Posterior vena cava (tissue), 2 donors: ENCODE measurements at regions not wholly inside any gene's neighbourhood (a gene's known extent, or its start where the extent isn't known, plus 50 kb on each side); places are given as distances from the start of the nearest gene placed in this dataset.

ENCODE experiments used
- DNase-seq: peaks from one replicate; pipeline ENCODE4 v3.0.0-alpha.2; 2020; ENCODE audit warnings: low spot score
- intact Hi-C, 2 donors: fragments of 100-400 bp; cut with DNase I; formaldehyde crosslinking; loops; one replicate each; pipeline versions ENCODE4 v1.14.1 to v1.14.2; 2022 to 2023
- donor health status: DM: yes; HTN: yes; CAD: no.
- donor health status: DM: yes; HTN: yes; CAD: no.

DNA sequence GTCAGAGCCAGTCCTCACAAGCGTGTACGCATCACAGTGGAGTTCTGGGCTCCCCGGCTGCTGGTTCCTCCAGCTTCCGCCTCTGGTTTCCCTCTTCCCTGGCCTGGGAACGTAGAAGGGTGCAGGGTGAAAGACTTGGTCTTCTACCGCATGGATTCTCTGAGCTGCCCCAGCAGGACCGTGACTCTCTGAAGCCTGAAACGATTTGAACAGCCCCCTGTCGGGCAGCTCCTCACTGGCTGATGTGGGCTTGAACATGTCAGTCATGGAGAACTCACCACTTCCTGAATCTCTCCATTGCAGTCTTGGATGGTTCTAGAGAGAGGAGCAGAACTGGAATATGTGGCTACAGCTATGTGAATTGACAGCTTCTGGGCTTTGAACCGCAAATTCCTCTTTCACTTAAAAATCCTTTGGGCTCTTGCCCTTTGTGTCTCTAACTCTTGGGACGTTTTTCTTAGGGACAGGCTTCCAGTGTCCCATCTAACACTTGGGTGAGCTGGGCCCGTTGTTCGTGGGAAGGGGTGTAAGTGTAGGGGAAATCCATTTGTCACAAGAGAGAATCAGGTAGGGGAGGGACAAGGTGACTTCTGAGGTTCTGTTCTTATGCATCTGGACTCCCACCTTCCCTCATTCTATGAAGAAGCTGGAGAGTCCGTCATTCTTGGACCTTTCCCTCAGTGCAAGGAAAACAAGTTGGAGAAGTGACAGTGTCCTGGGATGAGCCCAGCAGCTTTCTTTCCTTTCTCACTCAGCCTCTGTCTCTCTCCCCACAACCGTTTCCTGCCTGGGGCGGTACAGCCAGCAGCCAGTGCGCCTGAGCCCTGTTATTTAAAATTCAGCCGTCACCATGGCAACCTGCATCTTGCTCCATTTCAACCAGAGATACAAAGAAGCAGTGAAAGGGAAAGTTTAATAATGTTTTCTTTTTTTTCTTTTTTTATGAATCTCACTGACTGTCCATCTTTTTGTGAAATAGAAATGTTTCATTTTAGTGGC lies 84.7 kb downstream of the PTTG1 start:
- peak; percentile 87 for DNase-seq
- intact Hi-C loops = no loop called here

- intact Hi-C loops = no loop called here
Measured at GRCh38 chr5:160507221-160507721, 85.6 kb downstream of the PTTG1 start.

GRCh38 chr5:160508780-160509361 lies 87.2 kb downstream of the PTTG1 start:
- intact Hi-C loops = no loop called here

More at GRCh38 chr5:160507221-160507721, 85.6 kb downstream of the PTTG1 start:
- DNase-seq = no peak

DNA sequence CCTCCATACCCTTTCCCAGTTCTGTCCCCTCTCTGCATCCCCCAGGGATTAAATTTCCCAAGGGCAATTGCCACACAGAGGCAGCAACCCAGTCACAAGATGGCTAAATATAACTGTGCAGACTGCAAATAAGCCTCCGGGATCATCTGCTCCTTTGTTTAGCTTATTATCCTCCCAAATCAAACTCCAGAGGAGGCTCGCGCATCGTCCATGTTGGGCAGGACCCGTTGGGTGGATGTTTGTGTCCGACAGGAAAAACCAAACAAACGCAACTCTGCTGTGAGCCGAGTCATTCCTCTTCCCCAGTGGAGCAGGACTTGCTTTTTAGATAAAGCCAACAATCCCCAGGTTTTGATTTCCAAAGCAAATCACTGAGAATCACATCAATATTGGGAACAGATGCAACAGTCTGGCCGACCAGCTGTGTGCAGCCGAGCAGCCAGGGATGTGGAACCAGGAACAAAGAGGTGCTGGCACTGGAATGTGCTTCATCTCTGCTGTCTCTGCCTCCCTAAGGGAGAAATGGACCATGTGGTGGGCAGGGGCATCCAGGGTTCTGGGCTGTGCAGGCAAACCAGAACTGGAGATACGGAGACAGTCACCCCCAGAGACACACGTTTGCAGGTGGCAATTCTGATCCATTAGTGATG lies 89.8 kb downstream of the PTTG1 start:
- intact Hi-C loops = no loop called here

More at GRCh38 chr5:160508780-160509361, 87.2 kb downstream of the PTTG1 start:
- DNase-seq = no peak

More for the DNA sequence above, 89.8 kb downstream of the PTTG1 start:
- no peak for DNase-seq
